Retinal pigment epithelial cell (primary cell): ENCODE measurements at regions not wholly inside any gene's neighbourhood (a gene's known extent, or its start where the extent isn't known, plus 50 kb on each side); places are given as distances from the start of the nearest gene placed in this dataset.

Source experiments
- DNase-seq: peaks from one replicate; pipeline ENCODE4 v3.0.0-alpha.2; 2010; ENCODE audit warnings: low read depth
- H3K4me3 ChIP-seq: 2 replicates; pipeline ENCODE4 v1.5.1; 2011; ENCODE audit warnings: mild to moderate bottlenecking, low read length, control low read depth, moderate library complexity
- TF ChIP-seq, protein P1 (sequence below): conservative IDR thresholded peaks from 2 replicates; pipeline ENCODE4 v1.5.1; 2011; ENCODE audit warnings: low read depth, low read length, control low read depth, inconsistent platforms

DNA sequence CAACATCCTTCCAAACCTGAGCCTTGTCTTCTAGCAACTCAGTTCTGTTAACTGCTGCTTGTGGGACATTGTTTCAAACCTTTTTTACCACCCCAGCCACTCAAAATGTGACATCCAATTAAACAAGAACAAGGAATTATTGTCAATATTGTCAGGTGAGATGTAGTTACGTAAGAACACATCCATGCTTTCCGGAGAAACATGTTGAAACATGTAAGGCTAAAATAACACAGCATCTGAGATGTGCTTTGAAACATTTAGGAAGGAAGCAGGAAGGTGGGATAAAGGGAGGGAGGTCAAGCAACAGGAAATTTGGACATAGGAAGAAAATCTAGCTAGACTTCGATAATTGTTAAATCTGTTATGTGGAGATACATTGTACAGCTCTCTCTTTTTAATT, 50.9 kb upstream of the PRICKLE2 start:
- TF ChIP-seq, protein P1, sequence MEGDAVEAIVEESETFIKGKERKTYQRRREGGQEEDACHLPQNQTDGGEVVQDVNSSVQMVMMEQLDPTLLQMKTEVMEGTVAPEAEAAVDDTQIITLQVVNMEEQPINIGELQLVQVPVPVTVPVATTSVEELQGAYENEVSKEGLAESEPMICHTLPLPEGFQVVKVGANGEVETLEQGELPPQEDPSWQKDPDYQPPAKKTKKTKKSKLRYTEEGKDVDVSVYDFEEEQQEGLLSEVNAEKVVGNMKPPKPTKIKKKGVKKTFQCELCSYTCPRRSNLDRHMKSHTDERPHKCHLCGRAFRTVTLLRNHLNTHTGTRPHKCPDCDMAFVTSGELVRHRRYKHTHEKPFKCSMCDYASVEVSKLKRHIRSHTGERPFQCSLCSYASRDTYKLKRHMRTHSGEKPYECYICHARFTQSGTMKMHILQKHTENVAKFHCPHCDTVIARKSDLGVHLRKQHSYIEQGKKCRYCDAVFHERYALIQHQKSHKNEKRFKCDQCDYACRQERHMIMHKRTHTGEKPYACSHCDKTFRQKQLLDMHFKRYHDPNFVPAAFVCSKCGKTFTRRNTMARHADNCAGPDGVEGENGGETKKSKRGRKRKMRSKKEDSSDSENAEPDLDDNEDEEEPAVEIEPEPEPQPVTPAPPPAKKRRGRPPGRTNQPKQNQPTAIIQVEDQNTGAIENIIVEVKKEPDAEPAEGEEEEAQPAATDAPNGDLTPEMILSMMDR, result no peak

More for the DNA sequence above, 50.9 kb upstream of the PRICKLE2 start:
- no peak overlapping the region for H3K4me3 ChIP-seq
- no peak for DNase-seq
